HG03469 (cell line): ENCODE measurements at regions not wholly inside any gene's neighbourhood (a gene's known extent, or its start where the extent isn't known, plus 50 kb on each side); places are given as distances from the start of the nearest gene placed in this dataset.
"Not testable (repeated sequence)": the region's sequence is repeated elsewhere in the genome, so short reads cannot be mapped to it uniquely, and the experiment has no call there.

ENCODE experiments used
- ATAC-seq: cut with Tn5 transposase; IDR thresholded peaks from one replicate; pipeline ENCODE4 v1.9.1; 2021; ENCODE audit warnings: mild to moderate bottlenecking, moderate library complexity, moderate number of reproducible peaks; ENCODE audit not compliant: unreplicated experiment

GRCh38 chr18:43793910-43794309 is 516.6 kb upstream of the SYT4 start:
- ATAC-seq, result no peak

GRCh38 chr18:43794363-43794762 is 517.1 kb upstream of the SYT4 start:
- no peak for ATAC-seq

- ATAC-seq, result no peak
Measured at GRCh38 chr18:43797347-43797746, 520.1 kb upstream of the SYT4 start.

- no peak for ATAC-seq
Measured at GRCh38 chr18:43800584-43800983, 523.3 kb upstream of the SYT4 start.

- ATAC-seq, result no peak
Measured at GRCh38 chr18:43805646-43806194, 528.4 kb upstream of the SYT4 start.

- no peak for ATAC-seq
Measured at GRCh38 chr18:43812627-43813026, 535.3 kb upstream of the SYT4 start.

- no peak for ATAC-seq
Measured at GRCh38 chr18:43819397-43819796, 542.1 kb upstream of the SYT4 start.

- no peak for ATAC-seq
Measured at GRCh38 chr18:43819873-43820272, 542.6 kb upstream of the SYT4 start.

- ATAC-seq, result no peak
Measured at GRCh38 chr18:43825768-43826167, 548.5 kb upstream of the SYT4 start.

- no peak for ATAC-seq
Measured at GRCh38 chr18:43826215-43826614, 548.9 kb upstream of the SYT4 start.

GRCh38 chr18:43827311-43827710 is 550.0 kb upstream of the SYT4 start:
- no peak for ATAC-seq

GRCh38 chr18:43830303-43830702 is 553.0 kb upstream of the SYT4 start:
- no peak for ATAC-seq

- ATAC-seq, result no peak
Measured at GRCh38 chr18:43830947-43831346, 553.7 kb upstream of the SYT4 start.

- ATAC-seq, result no peak
Measured at GRCh38 chr18:43846299-43846698, 569.0 kb upstream of the SYT4 start.

GRCh38 chr18:43847164-43848091 is 570.1 kb upstream of the SYT4 start:
- no peak for ATAC-seq

- ATAC-seq, result not testable (repeated sequence)
Measured at GRCh38 chr18:43849831-43850230, 572.5 kb upstream of the SYT4 start.

GRCh38 chr18:43855376-43855775 is 578.1 kb upstream of the SYT4 start:
- ATAC-seq, result no peak

- no peak for ATAC-seq
Measured at GRCh38 chr18:43863180-43863579, 585.9 kb upstream of the SYT4 start.

GRCh38 chr18:43866696-43867095 is 589.4 kb upstream of the SYT4 start:
- ATAC-seq, result no peak

GRCh38 chr18:43868497-43868995 is 591.3 kb upstream of the SYT4 start:
- ATAC-seq, result no peak

GRCh38 chr18:43869451-43870008 is 592.2 kb upstream of the SYT4 start:
- no peak for ATAC-seq

GRCh38 chr18:43870626-43871025 is 593.3 kb upstream of the SYT4 start:
- no peak for ATAC-seq
